H1 (cell line): ENCODE measurements at regions not wholly inside any gene's neighbourhood (a gene's known extent, or its start where the extent isn't known, plus 50 kb on each side); places are given as distances from the start of the nearest gene placed in this dataset.
"Not testable (repeated sequence)": the region's sequence is repeated elsewhere in the genome, so short reads cannot be mapped to it uniquely, and the experiment has no call there.

Experiments
- CTCF ChIA-PET: fragments of 300-600 bp; sonication (Branson Sonifier 250); formaldehyde crosslinking; loops from one replicate; lab custom pipeline; 2021; ENCODE audit not compliant: partially characterized antibody; lab: Charles Lee
- POLR2A ChIA-PET: fragments of 300-600 bp; sonication (Branson Sonifier 250); formaldehyde crosslinking; loops from one replicate; lab custom pipeline; 2021; ENCODE audit warnings: inconsistent platforms; ENCODE audit not compliant: partially characterized antibody; lab: Charles Lee
- DNase-seq, 2 experiments: peaks; one replicate each; pipeline versions ENCODE4 v3.0.0 to v3.0.0-alpha.2; 2010 to 2022; ENCODE audit warnings: low spot score in 2 of 2, low read depth in 1 of 2, mixed read lengths in 1 of 2
- FAIRE-seq: peaks from 2 replicates; lab custom pipeline; 2011; peaks lifted over from hg19 to GRCh38; lab: Jason Lieb, UNC
- H2AFZ ChIP-seq: 2 replicates; pipeline ENCODE4 v1.8.1; 2012; ENCODE audit warnings: low read length, inconsistent platforms
- H2AK5ac ChIP-seq: 2 replicates; pipeline ENCODE4 v1.6.1; 2013; ENCODE audit warnings: low read depth, low read length
- H2BK120ac ChIP-seq: replicated peaks from 2 replicates; pipeline ENCODE3; 2013; ENCODE audit warnings: low read depth, low read length, inconsistent platforms
- H2BK12ac ChIP-seq: 2 replicates; pipeline ENCODE4 v1.6.1; 2013; ENCODE audit warnings: low read depth, low read length
- H2BK15ac ChIP-seq: 2 replicates; pipeline ENCODE4 v1.6.1; 2013; ENCODE audit warnings: low read length
- H2BK20ac ChIP-seq: 2 replicates; pipeline ENCODE4 v1.6.1; 2013; ENCODE audit warnings: low read length
- H2BK5ac ChIP-seq: 2 replicates; pipeline ENCODE4 v1.6.1; 2013; ENCODE audit warnings: low read depth, low read length
- H3K14ac ChIP-seq: 2 replicates; pipeline ENCODE4 v1.6.1; 2013; ENCODE audit warnings: inconsistent platforms; ENCODE audit not compliant: insufficient read length
- H3K18ac ChIP-seq: 2 replicates; pipeline ENCODE4 v1.6.1; 2013; ENCODE audit warnings: low read length; ENCODE audit errors: extremely low read depth
- H3K23ac ChIP-seq: 2 replicates; pipeline ENCODE4 v1.6.1; 2013; ENCODE audit warnings: inconsistent platforms; ENCODE audit not compliant: insufficient read length
- H3K23me2 ChIP-seq: 2 replicates; pipeline ENCODE4 v1.6.1; 2013; ENCODE audit warnings: low read depth, low read length
- H3K27ac ChIP-seq: 2 replicates; pipeline ENCODE4 v1.6.1; 2011; ENCODE audit warnings: low read depth, low read length, inconsistent platforms
- H3K27me3 ChIP-seq, 4 experiments: replicated peaks in 1 of 4; 1 replicate in 1 of 4; 2 replicates in 3 of 4; pipeline versions ENCODE4 v1.6.1 to v1.8.1; 2011 to 2013; ENCODE audit warnings: low read length in 3 of 4, mild to moderate bottlenecking in 3 of 4, inconsistent platforms in 2 of 4, mixed read lengths in 2 of 4, moderate library complexity in 1 of 4; ENCODE audit not compliant: control insufficient read depth in 3 of 4, insufficient read depth in 3 of 4; ENCODE audit errors: extremely low read depth in 1 of 4
- H3K36me3 ChIP-seq, 4 experiments: 2 replicates each; pipeline versions ENCODE4 v1.6.1 to v1.8.1; 2011 to 2013; ENCODE audit warnings: mild to moderate bottlenecking in 4 of 4, low read length in 3 of 4, moderate library complexity in 2 of 4, control low read depth in 1 of 4, inconsistent platforms in 1 of 4; ENCODE audit not compliant: insufficient read depth in 4 of 4, control insufficient read depth in 2 of 4
- H3K4ac ChIP-seq: replicated peaks from 2 replicates; pipeline ENCODE3; 2013; ENCODE audit warnings: low read length, low read depth, mixed read lengths, inconsistent platforms; ENCODE audit not compliant: insufficient read length
- H3K4me1 ChIP-seq, 4 experiments: replicated peaks in 1 of 4; 1 replicate in 1 of 4; 2 replicates in 3 of 4; pipeline versions ENCODE4 v1.6.1 to v1.8.1; 2011 to 2013; ENCODE audit warnings: low read length in 3 of 4, inconsistent platforms in 2 of 4, mixed read lengths in 1 of 4; ENCODE audit not compliant: insufficient read depth in 4 of 4, control insufficient read depth in 3 of 4
- H3K4me2 ChIP-seq, 2 experiments: 2 replicates each; pipeline versions ENCODE4 v1.6.1 to v1.8.1; 2011 to 2013; ENCODE audit warnings: low read depth in 2 of 2, low read length in 2 of 2, control low read depth in 1 of 2, inconsistent platforms in 1 of 2, mild to moderate bottlenecking in 1 of 2; ENCODE audit not compliant: insufficient read depth in 1 of 2
- H3K4me3 ChIP-seq, 4 experiments: fragments of 200-600, 300-600 bp in 1 of 4; sonication (generic), shearing (Covaris generic), sonication (Bioruptor Twin) in 1 of 4; 2 replicates each; pipeline versions ENCODE4 v1.5.1 to v1.8.1; 2011 to 2016; ENCODE audit warnings: low read length in 4 of 4, low read depth in 3 of 4, control low read depth in 2 of 4, inconsistent platforms in 2 of 4, mild to moderate bottlenecking in 2 of 4, mixed read lengths in 1 of 4, moderate library complexity in 1 of 4; ENCODE audit not compliant: insufficient read depth in 2 of 4; ENCODE audit errors: extremely low read depth in 1 of 4
- H3K56ac ChIP-seq: replicated peaks from 2 replicates; pipeline ENCODE3; 2013; ENCODE audit warnings: low read depth, mild to moderate bottlenecking, mixed read lengths, low read length, inconsistent platforms; ENCODE audit not compliant: insufficient read length
- H3K79me1 ChIP-seq: 2 replicates; pipeline ENCODE4 v1.6.1; 2013; ENCODE audit warnings: low read depth, low read length, control low read depth
- H3K79me2 ChIP-seq, 2 experiments: 2 replicates each; pipeline versions ENCODE4 v1.6.1 to v1.8.1; 2012 to 2013; ENCODE audit warnings: low read length in 2 of 2, mild to moderate bottlenecking in 2 of 2, inconsistent platforms in 1 of 2; ENCODE audit not compliant: insufficient read depth in 2 of 2, control insufficient read depth in 1 of 2
- H3K9ac ChIP-seq, 4 experiments: replicated peaks in 1 of 4; 1 replicate in 1 of 4; 2 replicates in 3 of 4; pipeline versions ENCODE4 v1.6.1 to v1.8.1; 2011 to 2013; ENCODE audit warnings: low read depth in 3 of 4, low read length in 3 of 4, control low read depth in 2 of 4, mild to moderate bottlenecking in 2 of 4, moderate library complexity in 2 of 4, inconsistent platforms in 1 of 4; ENCODE audit errors: extremely low read depth in 1 of 4
- H3K9me3 ChIP-seq, 2 experiments: 2 replicates each; pipeline versions ENCODE4 v1.6.1 to v1.8.1; 2012 to 2013; ENCODE audit warnings: mild to moderate bottlenecking in 2 of 2, moderate library complexity in 2 of 2, control low read depth in 1 of 2, inconsistent platforms in 1 of 2, low read depth in 1 of 2, low read length in 1 of 2, mixed read lengths in 1 of 2; ENCODE audit not compliant: insufficient read depth in 2 of 2
- H4K20me1 ChIP-seq, 2 experiments: replicated peaks in 1 of 2; 2 replicates each; pipeline versions ENCODE3 to v1.8.1; 2011 to 2013; ENCODE audit warnings: inconsistent platforms in 2 of 2, low read length in 2 of 2, mild to moderate bottlenecking in 1 of 2; ENCODE audit not compliant: insufficient read depth in 2 of 2, control insufficient read depth in 1 of 2
- H4K5ac ChIP-seq: 2 replicates; pipeline ENCODE4 v1.6.1; 2013; ENCODE audit warnings: low read length, low read depth, mixed read lengths, inconsistent platforms; ENCODE audit not compliant: insufficient read length
- H4K8ac ChIP-seq: 2 replicates; pipeline ENCODE4 v1.8.0; 2013; ENCODE audit warnings: mild to moderate bottlenecking, moderate library complexity, low read length, inconsistent platforms; ENCODE audit not compliant: insufficient read depth; ENCODE audit errors: extremely low read depth
- H4K91ac ChIP-seq: replicated peaks from 2 replicates; pipeline ENCODE3; 2013; ENCODE audit warnings: low read length, mixed read lengths, inconsistent platforms; ENCODE audit not compliant: insufficient read length
- BRCA1 ChIP-seq: IDR thresholded peaks from 2 replicates; pipeline ENCODE4 v1.6.1; 2012; ENCODE audit warnings: low read depth, low read length, improper control_type of control experiment
- CBX8 ChIP-seq: fragments of 300-800, 300-1000 bp; sonication (generic); IDR thresholded peaks from 2 replicates; pipeline ENCODE4 v1.7.1; 2016; ENCODE audit warnings: low read depth, low read length, borderline replicate concordance
- CEBPB ChIP-seq: IDR thresholded peaks from 2 replicates; pipeline ENCODE4 v1.6.1; 2012; ENCODE audit warnings: low read depth, low read length
- CHD1 ChIP-seq: IDR thresholded peaks from 2 replicates; pipeline ENCODE4 v1.6.1; 2012; ENCODE audit warnings: low read depth, low read length, improper control_type of control experiment
- PHF8 ChIP-seq: fragments of 200-600 bp; sonication (generic); conservative IDR thresholded peaks from 2 replicates; pipeline ENCODE4 v1.7.1; 2012; ENCODE audit warnings: low read depth, mild to moderate bottlenecking, inconsistent platforms, low read length, moderate library complexity
- SP1 ChIP-seq: IDR thresholded peaks from 2 replicates; pipeline ENCODE4 v1.6.1; 2011; ENCODE audit warnings: low read depth, low read length
- TBP ChIP-seq: IDR thresholded peaks from 2 replicates; pipeline ENCODE4 v1.6.1; 2011; ENCODE audit warnings: low read depth, low read length, improper control_type of control experiment
- YY1 ChIP-seq: IDR thresholded peaks from 2 replicates; pipeline ENCODE4 v1.6.1; 2011; ENCODE audit warnings: low read depth, mild to moderate bottlenecking, low read length
- WGBS, 2 experiments: shearing (Covaris generic) in 1 of 2; methylation state at CpG; one replicate each; pipeline versions ENCODE4 v1.1.6 to v1.1.7; 2013 to 2015; ENCODE audit warnings: low lambda C conversion rate in 2 of 2, mixed read lengths in 2 of 2, inconsistent platforms in 1 of 2, low coverage in 1 of 2, missing lambda C conversion rate in 1 of 2; ENCODE audit not compliant: insufficient replicate concordance in 2 of 2, insufficient coverage in 1 of 2, insufficient read length in 1 of 2; ENCODE audit errors: extremely low coverage in 1 of 2, missing lambda C conversion rate in 1 of 2; 5-methylcytosine and 5-hydroxymethylcytosine counted together

DNA sequence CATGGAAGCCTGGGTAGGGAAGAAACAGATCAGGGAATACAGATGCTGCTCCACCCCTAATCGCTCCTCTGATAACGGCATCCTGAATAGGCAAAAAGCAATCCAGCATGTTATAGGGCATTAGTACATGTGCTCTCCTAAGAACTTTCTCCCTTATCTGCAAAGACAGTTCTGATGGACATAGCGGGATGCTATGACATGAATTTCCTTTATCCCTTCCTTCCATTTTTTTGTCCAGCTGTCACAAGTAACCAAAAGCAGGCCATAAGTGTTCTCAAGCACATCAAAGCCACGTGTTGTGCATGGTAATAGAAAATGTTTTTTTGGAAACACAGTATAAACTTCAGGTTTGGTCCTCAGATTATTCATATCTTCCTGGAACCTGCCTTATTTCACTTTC lies 141.4 kb upstream of the MON1B start:
- DNase-seq, result no peak
- ChIA-PET CTCF (no interaction called here), POLR2A (no interaction called here)

DNA sequence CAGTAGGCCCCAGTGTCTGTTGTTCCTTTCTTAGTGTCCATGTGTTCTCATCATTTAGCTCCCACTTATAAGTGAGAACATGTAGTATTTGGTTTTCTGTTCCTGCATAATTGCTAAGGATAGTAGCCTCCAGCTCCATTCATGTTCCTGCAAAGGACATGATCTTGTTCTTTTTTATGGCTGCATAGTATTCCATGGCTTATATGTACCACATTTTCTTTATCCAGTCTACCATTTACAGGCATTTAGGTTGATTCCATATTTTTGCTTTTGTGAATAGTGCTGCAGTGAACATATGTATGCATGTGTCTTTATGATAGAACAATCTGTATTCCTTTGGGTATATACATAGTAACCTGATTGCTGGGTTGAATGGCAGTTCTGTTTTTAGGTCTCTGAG lies 134.4 kb upstream of the MON1B start:
- H3K27ac ChIP-seq, H2BK12ac ChIP-seq, H3K4me3 ChIP-seq, POLR2A ChIA-PET, H3K18ac ChIP-seq, H2AFZ ChIP-seq, H4K20me1 ChIP-seq, H4K5ac ChIP-seq, FAIRE-seq, H3K4ac ChIP-seq, H2BK5ac ChIP-seq, H3K56ac ChIP-seq, H3K4me2 ChIP-seq, H3K27me3 ChIP-seq, H3K9me3 ChIP-seq, H3K23ac ChIP-seq, H3K36me3 ChIP-seq, H3K79me1 ChIP-seq, H3K23me2 ChIP-seq, H3K9ac ChIP-seq, H3K14ac ChIP-seq, H4K8ac ChIP-seq, H2BK120ac ChIP-seq, H2AK5ac ChIP-seq, H3K79me2 ChIP-seq, H4K91ac ChIP-seq, DNase-seq, H2BK20ac ChIP-seq, H2BK15ac ChIP-seq, H3K4me1 ChIP-seq: not testable (repeated sequence)
- CTCF ChIA-PET, result interaction anchor here (0.9 to 1.5 kb wide), 2 partner anchors 24 to 111 kb away, joined by 3 read pairs; no protein-coding TSS in a partner anchor

More for the DNA sequence above, 141.4 kb upstream of the MON1B start:
- 99% methylated on average over 4 of the region's 4 CpGs; no CpG with 5 or more reads in 1 of the 2 experiments for WGBS, 2 experiments
- H3K9ac ChIP-seq, result no peak overlapping the region
- no peaks in the 10 kb centered on the region for H3K4me1 ChIP-seq
- no peak overlapping the region for H3K4ac ChIP-seq
- no peaks in the 10 kb centered on the region for H4K20me1 ChIP-seq
- H3K4me3 ChIP-seq, result no peak overlapping the region
- TF ChIP-seq CHD1, result no peak
- TF ChIP-seq PHF8, result no peak
- no peak for TF ChIP-seq TBP
- no peak for TF ChIP-seq CBX8
- no peak for TF ChIP-seq CEBPB
- no peak for TF ChIP-seq BRCA1
- TF ChIP-seq SP1, result no peak
- no peak for TF ChIP-seq YY1
- no peak for FAIRE-seq
- no peak overlapping the region for H2BK5ac ChIP-seq
- H3K56ac ChIP-seq, result no peak overlapping the region
- H3K9me3 ChIP-seq, result no peaks in the 10 kb centered on the region
- H3K79me2 ChIP-seq, result no peaks in the 10 kb centered on the region
- H2BK120ac ChIP-seq, result no peak overlapping the region
- H3K27ac ChIP-seq, result no peak overlapping the region
- H2AFZ ChIP-seq, result no peak overlapping the region
- no peak overlapping the region for H3K23ac ChIP-seq
- no peak overlapping the region for H2BK20ac ChIP-seq
- no peak overlapping the region for H4K5ac ChIP-seq
- H2BK15ac ChIP-seq, result no peak overlapping the region
- H2BK12ac ChIP-seq, result no peak overlapping the region
- no peak overlapping the region for H3K4me2 ChIP-seq
- no peak overlapping the region for H3K14ac ChIP-seq
- H3K79me1 ChIP-seq, result no peaks in the 10 kb centered on the region
- H3K23me2 ChIP-seq, result no peaks in the 10 kb centered on the region
- no peak overlapping the region for H3K18ac ChIP-seq
- no peak overlapping the region for H4K91ac ChIP-seq
- no peak overlapping the region for H4K8ac ChIP-seq
- H2AK5ac ChIP-seq, result no peak overlapping the region
- H3K27me3 ChIP-seq, result no peaks in the 10 kb centered on the region
- H3K36me3 ChIP-seq, result no peaks in the 10 kb centered on the region
